ENCODE measurements at regions not wholly inside any gene's neighbourhood (a gene's known extent, or its start where the extent isn't known, plus 50 kb on each side); places are given as distances from the start of the nearest gene placed in this dataset.

DNA sequence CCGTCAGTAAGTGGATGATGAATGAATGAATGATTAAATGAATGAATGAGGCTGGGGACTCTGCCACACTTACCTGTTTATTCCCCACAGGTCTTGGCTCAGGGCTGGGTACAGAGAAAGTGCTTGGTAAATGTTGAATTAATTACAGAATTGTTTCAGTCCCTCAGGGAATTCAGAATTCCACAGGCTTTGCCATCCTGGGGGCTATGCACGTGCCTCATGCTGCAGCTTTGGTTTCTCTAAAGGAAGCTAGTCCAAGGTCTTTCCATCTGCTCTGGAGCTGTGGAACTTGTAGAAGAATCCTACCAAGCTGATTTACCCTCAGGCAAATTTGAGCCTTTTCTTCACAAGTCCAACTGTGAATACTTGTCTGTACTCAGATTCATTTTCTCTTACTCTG, 376.8 kb upstream of the AJAP1 start:
- no peak for FAIRE-seq

GRCh38 chr1:4284976-4285375, 369.4 kb upstream of the AJAP1 start:
- no peak for FAIRE-seq

- FAIRE-seq, result no peak
Observed at GRCh38 chr1:4292861-4293260, 361.5 kb upstream of the AJAP1 start.

GRCh38 chr1:4298361-4299083, 355.9 kb upstream of the AJAP1 start:
- FAIRE-seq, result no peak

- FAIRE-seq, result no peak
Observed at GRCh38 chr1:4301007-4301406, 353.4 kb upstream of the AJAP1 start.

GRCh38 chr1:4303303-4303702, 351.1 kb upstream of the AJAP1 start:
- FAIRE-seq, result no peak

DNA sequence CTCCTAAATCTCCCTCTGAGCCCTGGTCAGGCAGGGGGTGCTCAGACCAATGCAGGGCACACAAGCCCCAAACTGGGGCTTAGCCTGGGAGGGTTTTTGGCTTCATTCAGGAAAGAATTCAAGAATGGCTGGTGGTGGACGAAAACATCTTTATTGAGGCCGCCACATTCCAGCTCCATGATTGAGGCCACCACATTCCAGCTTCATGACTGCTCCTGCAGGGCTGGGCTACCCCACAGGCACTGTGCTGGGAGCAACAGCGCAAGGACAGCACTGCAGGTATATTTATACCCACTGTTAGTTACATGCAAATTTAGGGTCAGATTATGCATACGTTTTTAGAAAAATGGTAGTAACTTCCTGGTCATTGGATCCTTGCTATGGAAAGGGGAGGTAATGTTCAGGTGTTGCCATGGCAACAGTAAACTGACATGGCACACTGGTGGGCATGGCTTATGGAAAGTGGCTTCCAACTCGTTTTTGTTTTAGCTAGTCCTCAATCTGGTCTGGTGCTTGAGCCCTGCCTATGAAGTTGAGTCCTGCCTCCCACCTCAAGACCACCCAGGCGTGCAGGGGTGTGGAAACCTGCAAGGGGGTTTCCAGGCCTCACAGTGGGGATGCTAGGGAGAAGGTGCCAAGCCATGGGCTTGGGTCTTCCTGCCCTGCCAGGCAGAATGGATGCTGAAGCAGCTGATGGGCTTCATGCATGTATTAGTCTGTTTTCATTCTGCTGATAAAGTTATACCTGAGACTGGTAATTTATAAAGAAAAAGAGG, 348.7 kb upstream of the AJAP1 start:
- no peak for FAIRE-seq

DNA sequence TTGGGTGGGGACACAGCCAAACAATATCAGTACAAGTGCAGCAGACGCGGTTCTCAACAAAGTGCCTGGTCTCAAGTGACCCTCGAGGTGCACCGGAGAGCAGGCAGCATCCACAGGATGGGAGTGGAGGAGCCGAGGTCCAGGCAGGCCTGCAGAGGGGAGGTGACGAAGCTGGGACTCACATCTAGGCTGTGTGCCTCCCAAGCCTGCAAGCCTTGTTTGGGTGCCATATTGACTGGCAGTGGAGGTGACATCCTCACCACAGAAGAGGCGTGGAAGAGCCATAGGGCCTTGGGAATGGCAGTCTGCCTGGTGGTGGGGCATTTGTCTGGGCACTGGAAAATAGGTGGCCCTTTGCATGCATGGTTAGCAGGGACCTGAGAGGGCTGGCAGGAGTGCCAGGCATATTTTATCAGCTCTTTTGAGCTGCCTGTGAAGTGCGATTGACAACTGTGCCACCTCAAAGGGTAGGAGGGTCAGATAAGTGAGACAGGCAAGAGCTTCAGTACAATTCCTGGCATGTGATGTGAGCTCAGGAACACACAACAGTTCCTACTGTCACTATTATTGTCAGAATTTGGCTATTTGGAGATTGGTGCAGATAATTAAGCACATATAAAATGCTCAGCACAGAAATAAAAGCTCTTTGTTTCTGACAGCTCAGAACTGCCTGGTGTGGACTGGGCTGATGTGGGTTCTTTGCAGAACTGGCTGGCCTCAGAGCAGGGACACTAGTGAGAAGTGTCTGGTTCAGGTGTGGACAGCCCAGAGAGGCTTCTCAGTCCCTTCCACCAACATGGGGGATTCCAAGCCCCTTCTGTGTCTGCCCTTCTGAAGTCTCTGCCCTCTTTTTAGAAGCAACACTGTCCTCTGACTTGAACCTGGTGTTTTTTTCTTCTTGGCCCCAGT, 347.6 kb upstream of the AJAP1 start:
- FAIRE-seq, result no peak

GRCh38 chr1:4307468-4307845, 347.0 kb upstream of the AJAP1 start:
- FAIRE-seq, result no peak

- no peak for FAIRE-seq
Observed at GRCh38 chr1:4307911-4308545, 346.4 kb upstream of the AJAP1 start.

- FAIRE-seq, result no peak
Observed at GRCh38 chr1:4308806-4309205, 345.6 kb upstream of the AJAP1 start.

- no peak for FAIRE-seq
Observed at GRCh38 chr1:4309676-4310320, 344.6 kb upstream of the AJAP1 start.

DNA sequence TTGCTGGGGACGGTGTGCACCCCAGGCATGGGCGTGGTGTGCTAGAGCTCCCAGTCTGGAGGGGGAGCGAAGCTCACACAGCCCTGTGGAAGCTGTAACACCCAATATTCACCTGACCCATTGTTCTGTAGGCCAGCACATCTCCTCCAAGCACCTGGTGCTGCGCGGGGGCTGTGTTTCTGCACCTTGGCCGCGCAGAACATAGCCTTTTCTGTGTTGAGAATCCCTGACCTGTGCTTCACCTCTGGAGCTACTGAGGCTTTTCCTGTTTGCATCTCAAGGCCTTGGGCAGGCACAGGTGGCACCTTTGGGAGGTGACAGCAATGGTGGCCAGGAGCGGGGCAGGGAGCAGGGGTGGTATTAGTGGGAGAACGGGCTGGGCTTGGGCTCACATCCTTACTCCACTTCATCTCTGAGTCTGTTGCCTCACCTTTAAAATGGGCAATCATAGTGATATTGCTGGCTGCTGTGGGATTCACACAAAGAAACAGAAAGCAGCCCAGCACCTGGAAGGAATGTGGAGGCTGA, 343.9 kb upstream of the AJAP1 start:
- no peak for FAIRE-seq

DNA sequence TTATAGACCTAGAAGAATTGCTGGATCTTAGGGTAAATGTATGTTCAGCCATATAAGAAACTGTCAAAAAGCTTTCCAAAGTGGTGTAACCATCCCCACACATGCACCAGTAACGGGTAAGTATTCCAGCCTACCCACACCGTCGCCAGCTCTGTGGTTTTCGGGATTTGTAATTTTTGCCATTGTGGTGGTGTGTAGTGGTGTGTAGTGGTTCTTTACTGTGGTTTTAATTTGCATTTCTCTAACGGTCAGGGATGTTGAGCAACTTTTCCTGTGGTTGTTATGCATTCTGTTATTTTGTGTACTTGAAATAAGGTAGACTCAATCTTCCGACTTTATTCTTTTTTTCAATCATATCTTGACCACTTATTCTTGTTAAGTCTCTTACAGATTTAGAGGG, 342.4 kb upstream of the AJAP1 start:
- no peak for FAIRE-seq

DNA sequence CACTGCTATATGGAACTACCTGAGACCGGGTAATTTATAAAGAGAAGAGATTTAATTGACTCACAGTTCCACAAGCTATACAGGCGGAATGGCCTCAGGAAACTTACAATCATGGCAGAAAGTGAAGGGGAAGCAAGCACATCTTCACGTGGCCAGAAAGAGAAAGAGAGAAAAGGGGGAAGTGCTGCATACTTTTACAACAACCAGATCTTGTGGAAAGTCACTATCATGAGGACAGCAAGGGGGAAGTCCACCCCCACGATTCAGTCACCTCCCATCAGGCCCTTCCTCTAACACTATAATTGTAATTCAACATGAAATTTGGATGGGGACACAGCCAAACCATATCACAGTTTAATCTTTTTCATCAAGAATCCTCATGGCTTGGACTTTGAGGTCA, 339.2 kb upstream of the AJAP1 start:
- no peak for FAIRE-seq

DNA sequence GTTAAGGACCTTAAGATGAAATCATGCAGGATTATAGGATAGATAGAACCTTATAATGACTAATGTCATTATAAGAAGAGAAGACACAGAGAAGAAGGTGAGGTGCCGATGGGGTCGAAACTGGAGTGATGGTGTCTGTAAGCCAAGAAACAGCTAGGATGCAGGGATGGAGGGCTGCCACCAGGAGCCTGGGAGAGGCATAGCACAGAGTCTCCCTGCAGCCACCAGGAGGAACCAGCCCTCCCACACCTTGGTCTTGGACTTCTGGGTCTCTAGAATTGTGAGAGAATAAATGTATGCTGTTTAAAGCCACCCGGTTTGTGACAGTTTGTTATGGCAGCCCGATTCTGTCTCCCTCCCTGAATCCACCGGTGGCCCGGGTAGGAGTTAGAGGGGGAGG, 337.2 kb upstream of the AJAP1 start:
- FAIRE-seq, result no peak

GRCh38 chr1:4318720-4319119, 335.7 kb upstream of the AJAP1 start:
- FAIRE-seq, result no peak

DNA sequence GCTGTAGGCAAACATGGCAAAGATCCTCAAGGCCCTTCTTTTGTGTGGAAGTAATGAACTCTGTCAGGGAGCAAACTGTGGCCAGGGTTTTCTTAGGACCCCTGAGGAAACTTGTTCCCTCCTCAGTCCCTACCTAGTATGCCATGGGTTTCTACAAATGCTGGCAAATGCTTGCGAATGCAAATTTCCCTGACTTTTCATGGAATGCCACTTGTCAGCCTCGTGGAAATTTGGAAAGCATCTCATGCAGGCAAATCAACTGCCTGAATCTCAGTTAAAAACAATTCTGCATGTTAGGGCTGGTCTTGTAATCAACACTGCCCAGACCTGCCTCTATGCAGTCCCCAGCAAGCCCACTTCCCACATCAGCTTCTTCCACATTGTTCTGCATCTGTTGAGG, 334.9 kb upstream of the AJAP1 start:
- no peak for FAIRE-seq

DNA sequence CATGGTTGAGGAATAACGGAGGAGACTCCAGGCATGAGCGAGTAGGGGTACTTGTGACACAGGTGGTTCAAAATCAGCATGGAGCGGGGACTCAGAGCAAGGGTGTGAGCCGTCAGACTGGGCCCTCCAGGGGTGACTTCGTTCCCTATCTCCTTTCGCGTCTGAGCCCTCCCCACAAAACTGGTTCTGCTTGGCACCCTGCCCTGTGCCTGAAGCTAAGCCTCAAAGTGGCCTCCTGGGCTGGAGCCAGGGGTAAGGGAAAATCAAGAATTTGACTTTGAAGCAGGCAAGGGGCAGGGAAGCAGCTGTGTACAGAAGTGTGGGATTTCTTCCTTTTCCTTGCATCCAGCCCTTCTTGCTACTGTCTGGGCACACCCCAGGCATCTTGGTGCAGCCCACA, 331.5 kb upstream of the AJAP1 start:
- no peak for FAIRE-seq

GRCh38 chr1:4323309-4323708, 331.1 kb upstream of the AJAP1 start:
- FAIRE-seq, result no peak

- FAIRE-seq, result no peak
Observed at GRCh38 chr1:4324525-4324924, 329.9 kb upstream of the AJAP1 start.

- no peak for FAIRE-seq
Observed at GRCh38 chr1:4327142-4327541, 327.3 kb upstream of the AJAP1 start.
